ENCODE measurements at regions not wholly inside any gene's neighbourhood (a gene's known extent, or its start where the extent isn't known, plus 50 kb on each side); places are given as distances from the start of the nearest gene placed in this dataset.

- Histone ChIP-seq H3K4me3 (no peak overlapping the region), H3K27me3 (no peaks in the 10 kb centered on the region), H3K4me1 (no peaks in the 10 kb centered on the region), H3K36me3 (no peaks in the 10 kb centered on the region), H3K9me3 (no peaks in the 10 kb centered on the region), H3K27ac (no peak overlapping the region)
- WGBS, 2 donors = 87 to 88% methylated on average over 5 of the region's 5 CpGs
- TF ChIP-seq CTCF (IDR thresholded peaks at IDR 0.05) (no peak), EP300 (IDR thresholded peaks at IDR 0.05) (no peak), POLR2A (IDR thresholded peaks at IDR 0.05) (no peak)
- no peak for DNase-seq (ENCODE audit: low spot score in 2 of 2)
These were observed 1118.5 kb downstream of the SLC16A7 start for GRCh38 chr12:60714141-60714900.

GRCh38 chr12:60724475-60724874, 1128.6 kb downstream of the SLC16A7 start:
- Histone ChIP-seq H3K4me3 (no peak overlapping the region), H3K4me1 (no peaks in the 10 kb centered on the region), H3K36me3 (no peaks in the 10 kb centered on the region), H3K27ac (no peak overlapping the region), H3K27me3 (no peaks in the 10 kb centered on the region), H3K9me3 (no peaks in the 10 kb centered on the region)
- TF ChIP-seq EP300 (IDR thresholded peaks at IDR 0.05) = no peak
- TF ChIP-seq CTCF (IDR thresholded peaks at IDR 0.05) = no peak
- no peak for TF ChIP-seq POLR2A (IDR thresholded peaks at IDR 0.05)
- 58 to 65% methylated on average over 1 of the region's 1 CpG for WGBS, 2 donors
- DNase-seq (ENCODE audit: low spot score in 2 of 2) = no peak

- TF ChIP-seq CTCF (IDR thresholded peaks at IDR 0.05) = no peak
- no peak for TF ChIP-seq POLR2A (IDR thresholded peaks at IDR 0.05)
- no peak for TF ChIP-seq EP300 (IDR thresholded peaks at IDR 0.05)
- DNase-seq (ENCODE audit: low spot score in 2 of 2) = no peak
These were observed 1129.2 kb downstream of the SLC16A7 start for GRCh38 chr12:60724984-60725383.

GRCh38 chr12:60752589-60752988, 1156.8 kb downstream of the SLC16A7 start:
- no peak overlapping the region for H3K4me3 ChIP-seq
- TF ChIP-seq CTCF (IDR thresholded peaks at IDR 0.05) = no peak
- no peak for TF ChIP-seq EP300 (IDR thresholded peaks at IDR 0.05)
- TF ChIP-seq POLR2A (IDR thresholded peaks at IDR 0.05) = no peak
- no peak for DNase-seq (ENCODE audit: low spot score in 2 of 2)
- no peaks in the 10 kb centered on the region for H3K27me3 ChIP-seq
- no peaks in the 10 kb centered on the region for H3K36me3 ChIP-seq
- no peak overlapping the region for H3K27ac ChIP-seq
- peaks cover 0 to 8% (median 0%) of the 10 kb centered on the region in 4 donors for H3K9me3 ChIP-seq
- H3K4me1 ChIP-seq = no peaks in the 10 kb centered on the region
- 94 to 96% methylated on average over 1 of the region's 1 CpG for WGBS, 2 donors

More at GRCh38 chr12:60724984-60725383, 1129.2 kb downstream of the SLC16A7 start:
- Histone ChIP-seq H3K36me3 (no peaks in the 10 kb centered on the region), H3K9me3 (no peaks in the 10 kb centered on the region), H3K27ac (no peak overlapping the region), H3K4me1 (no peaks in the 10 kb centered on the region), H3K4me3 (no peak overlapping the region), H3K27me3 (no peaks in the 10 kb centered on the region)

- no peak overlapping the region for H3K27ac ChIP-seq
- H3K36me3 ChIP-seq = no peaks in the 10 kb centered on the region
- DNase-seq (ENCODE audit: low spot score in 2 of 2) = no peak
- TF ChIP-seq POLR2A (IDR thresholded peaks at IDR 0.05) (no peak), CTCF (IDR thresholded peaks at IDR 0.05) (no peak), EP300 (IDR thresholded peaks at IDR 0.05) (no peak)
- H3K4me3 ChIP-seq = no peak overlapping the region
- H3K9me3 ChIP-seq = peaks cover 0 to 7% (median 0%) of the 10 kb centered on the region in 4 donors
- no peaks in the 10 kb centered on the region for H3K27me3 ChIP-seq
- H3K4me1 ChIP-seq = no peaks in the 10 kb centered on the region
- 50 to 78% methylated on average over 1 of the region's 1 CpG for WGBS, 2 donors
These were observed 1162.4 kb downstream of the SLC16A7 start for GRCh38 chr12:60758224-60758623.
